SU-DHL-6 (cell line): ENCODE measurements at regions not wholly inside any gene's neighbourhood (a gene's known extent, or its start where the extent isn't known, plus 50 kb on each side); places are given as distances from the start of the nearest gene placed in this dataset.

Experiments used
- CTCF ChIP-seq: fragments of 200-600 bp; sonication (generic); IDR thresholded peaks from one replicate; pipeline ENCODE4 v1.5.1; 2017; ENCODE audit warnings: antibody characterized with exemption, mild to moderate bottlenecking, low read length, moderate library complexity; ENCODE audit not compliant: insufficient read depth, poor library complexity, severe bottlenecking
- EZH2phosphoT487 ChIP-seq: fragments of 200-600 bp; sonication (generic), shearing (Covaris generic); conservative IDR thresholded peaks from 2 replicates; pipeline ENCODE4 v1.6.1; 2018; ENCODE audit warnings: mild to moderate bottlenecking, antibody characterized with exemption, low read length, moderate library complexity, mixed read lengths

GRCh38 chr2:133685636-133686215 lies 117.5 kb upstream of the NCKAP5 start:
- TF ChIP-seq CTCF, result no peak
- no peak for TF ChIP-seq EZH2phosphoT487
